ENCODE measurements at regions not wholly inside any gene's neighbourhood (a gene's known extent, or its start where the extent isn't known, plus 50 kb on each side); places are given as distances from the start of the nearest gene placed in this dataset.

GRCh38 chr4:132818091-132818490, 331.0 kb upstream of the PCDH10 start:
- WGBS, 2 donors, result 78 to 81% methylated on average over 15 of the region's 15 CpGs
- H3K4me3 ChIP-seq (ENCODE audit: low read depth, poor library complexity, severe bottlenecking), result no peak overlapping the region
- TF ChIP-seq CTCF (IDR thresholded peaks at IDR 0.05) (no peak), POLR2A (IDR thresholded peaks at IDR 0.05) (no peak)
- intact Hi-C loops (cut with DNase I; ENCODE audit: low total_unique reads), result no loop called here
- DNase-seq (ENCODE audit: low spot score in 2 of 2), result no peak

- WGBS, 2 donors, result 55% methylated on average over 1 of the region's 1 CpG
Measured at GRCh38 chr4:132823419-132823818, 325.7 kb upstream of the PCDH10 start.

GRCh38 chr4:132824761-132825160, 324.3 kb upstream of the PCDH10 start:
- no peak for DNase-seq (ENCODE audit: low spot score in 2 of 2)
- TF ChIP-seq CTCF (IDR thresholded peaks at IDR 0.05), result no peak
- TF ChIP-seq POLR2A (IDR thresholded peaks at IDR 0.05), result no peak
- intact Hi-C loops (cut with DNase I; ENCODE audit: low total_unique reads), result no loop called here
- no peak overlapping the region for H3K4me3 ChIP-seq (ENCODE audit: low read depth, poor library complexity, severe bottlenecking)
- 73 to 80% methylated on average over 8 of the region's 8 CpGs for WGBS, 2 donors

More at GRCh38 chr4:132823419-132823818, 325.7 kb upstream of the PCDH10 start:
- no peak overlapping the region for H3K4me3 ChIP-seq (ENCODE audit: low read depth, poor library complexity, severe bottlenecking)
- DNase-seq (ENCODE audit: low spot score in 2 of 2), result no peak
- no peak for TF ChIP-seq POLR2A (IDR thresholded peaks at IDR 0.05)
- TF ChIP-seq CTCF (IDR thresholded peaks at IDR 0.05), result no peak
- intact Hi-C loops (cut with DNase I; ENCODE audit: low total_unique reads), result no loop called here

- TF ChIP-seq CTCF (IDR thresholded peaks at IDR 0.05) (no peak), POLR2A (IDR thresholded peaks at IDR 0.05) (no peak)
- intact Hi-C loops (cut with DNase I; ENCODE audit: low total_unique reads), result no loop called here
- no peak for DNase-seq (ENCODE audit: low spot score in 2 of 2)
- 42 to 43% methylated on average over 4 of the region's 4 CpGs for WGBS, 2 donors
- H3K4me3 ChIP-seq (ENCODE audit: low read depth, poor library complexity, severe bottlenecking), result no peak overlapping the region
Measured at GRCh38 chr4:132827522-132827921, 321.6 kb upstream of the PCDH10 start.

GRCh38 chr4:132838244-132838643, 310.9 kb upstream of the PCDH10 start:
- TF ChIP-seq CTCF (IDR thresholded peaks at IDR 0.05), result no peak
- TF ChIP-seq POLR2A (IDR thresholded peaks at IDR 0.05), result no peak

GRCh38 chr4:132839070-132839469, 310.0 kb upstream of the PCDH10 start:
- no peak overlapping the region for H3K4me3 ChIP-seq (ENCODE audit: low read depth, poor library complexity, severe bottlenecking)
- intact Hi-C loops (cut with DNase I; ENCODE audit: low total_unique reads), result no loop called here
- TF ChIP-seq CTCF (IDR thresholded peaks at IDR 0.05) (no peak), POLR2A (IDR thresholded peaks at IDR 0.05) (no peak)
- no peak for DNase-seq (ENCODE audit: low spot score in 2 of 2)

More at GRCh38 chr4:132838244-132838643, 310.9 kb upstream of the PCDH10 start:
- WGBS, 2 donors, result 94 to 98% methylated on average over 2 of the region's 2 CpGs
- no peak overlapping the region for H3K4me3 ChIP-seq (ENCODE audit: low read depth, poor library complexity, severe bottlenecking)
- intact Hi-C loops (cut with DNase I; ENCODE audit: low total_unique reads), result no loop called here
- no peak for DNase-seq (ENCODE audit: low spot score in 2 of 2)

Data from lower leg skin (tissue), 4 donors.